HL-60 (cell line): ENCODE measurements at regions not wholly inside any gene's neighbourhood (a gene's known extent, or its start where the extent isn't known, plus 50 kb on each side); places are given as distances from the start of the nearest gene placed in this dataset.

Source experiments
- DNase-seq, 2 experiments: peaks; one replicate each; pipeline ENCODE4 v3.0.0-alpha.2; 2010 to 2020; ENCODE audit warnings: low read depth in 1 of 2, low spot score in 1 of 2
- H3K27ac ChIP-seq: fragments of 250-450 bp; sonication (Bioruptor Pico); replicated peaks from 2 replicates; pipeline ENCODE4 v1.5.1; 2020; ENCODE audit warnings: mild to moderate bottlenecking, moderate library complexity
- H3K27me3 ChIP-seq: fragments of 250-450 bp; sonication (Bioruptor Pico); 2 replicates; pipeline ENCODE4 v1.5.1; 2021; ENCODE audit warnings: mild to moderate bottlenecking, moderate library complexity; ENCODE audit not compliant: insufficient read depth, poor library complexity, severe bottlenecking
- H3K4me3 ChIP-seq: replicated peaks from 2 replicates; pipeline ENCODE4 v1.5.1; 2011; ENCODE audit warnings: mild to moderate bottlenecking, control low read depth, low read length; ENCODE audit not compliant: insufficient read depth
- CTCF ChIP-seq: IDR thresholded peaks from one replicate; pipeline ENCODE4 v1.5.1; 2011; ENCODE audit warnings: low read length, control low read depth, inconsistent platforms; ENCODE audit not compliant: insufficient read depth
- GABPA ChIP-seq: IDR thresholded peaks from 2 replicates; pipeline ENCODE4 v1.6.1; 2012; ENCODE audit warnings: low read depth
- POLR2AphosphoS5 ChIP-seq: IDR thresholded peaks from 2 replicates; pipeline ENCODE4 v1.6.1; 2012; ENCODE audit warnings: low read depth
- REST ChIP-seq: IDR thresholded peaks from 2 replicates; pipeline ENCODE4 v1.6.1; 2012; ENCODE audit warnings: low read depth; ENCODE audit not compliant: insufficient replicate concordance
- SPI1 ChIP-seq: IDR thresholded peaks from 2 replicates; pipeline ENCODE4 v1.6.1; 2012; ENCODE audit warnings: low read depth, mild to moderate bottlenecking, borderline replicate concordance

GRCh38 chr9:28453918-28454317 lies 880.6 kb upstream of the C9orf72 start:
- TF ChIP-seq REST = no peak
- TF ChIP-seq GABPA = no peak
- TF ChIP-seq POLR2AphosphoS5 = no peak
- no peak for TF ChIP-seq CTCF
- no peak for TF ChIP-seq SPI1
- no peak for DNase-seq
- H3K27ac ChIP-seq = no peak overlapping the region
- no peak overlapping the region for H3K4me3 ChIP-seq
- no peaks in the 10 kb centered on the region for H3K27me3 ChIP-seq

- no peak overlapping the region for H3K27ac ChIP-seq
- DNase-seq = no peak
These were observed 883.6 kb upstream of the C9orf72 start for GRCh38 chr9:28456861-28457260.

More at GRCh38 chr9:28456861-28457260, 883.6 kb upstream of the C9orf72 start:
- TF ChIP-seq SPI1 (no peak), POLR2AphosphoS5 (no peak), REST (no peak), GABPA (no peak), CTCF (no peak)
- Histone ChIP-seq H3K27me3 (no peaks in the 10 kb centered on the region), H3K4me3 (no peak overlapping the region)
